Effector memory CD8-positive, alpha-beta T cell (primary cell): ENCODE measurements at regions not wholly inside any gene's neighbourhood (a gene's known extent, or its start where the extent isn't known, plus 50 kb on each side); places are given as distances from the start of the nearest gene placed in this dataset.
"Not testable (repeated sequence)": the region's sequence is repeated elsewhere in the genome, so short reads cannot be mapped to it uniquely, and the experiment has no call there.

Experiments used
- ATAC-seq: fragments of 150-1000 bp; cut with Tn5 transposase; replicated peaks from 2 replicates; pipeline ENCODE4 v1.10.0; 2021; ENCODE audit warnings: mild to moderate bottlenecking, moderate library complexity
- DNase-seq, 3 experiments: peaks; one replicate each; pipeline ENCODE4 v3.0.0; 2021
- H3K27ac Mint-ChIP-seq, 2 donors: one replicate each; pipeline ENCODE4 v1.8.0; 2022; ENCODE audit warnings: mild to moderate bottlenecking in 2 of 2, mixed read lengths in 2 of 2, moderate library complexity in 2 of 2
- H3K27me3 Mint-ChIP-seq, 2 donors: one replicate each; pipeline ENCODE4 v1.8.0; 2022; ENCODE audit warnings: mixed read lengths in 2 of 2
- H3K36me3 Mint-ChIP-seq: one replicate; pipeline ENCODE4 v1.8.0; 2022; ENCODE audit warnings: mild to moderate bottlenecking, moderate library complexity, mixed read lengths; ENCODE audit not compliant: insufficient read depth
- H3K4me1 Mint-ChIP-seq, 2 donors: one replicate each; pipeline ENCODE4 v1.8.0; 2022; ENCODE audit warnings: low read depth in 2 of 2, mixed read lengths in 2 of 2
- H3K4me3 Mint-ChIP-seq, 2 donors: one replicate each; pipeline ENCODE4 v1.8.0; 2022; ENCODE audit warnings: mild to moderate bottlenecking in 2 of 2, mixed read lengths in 2 of 2, moderate library complexity in 2 of 2
- H3K9me3 Mint-ChIP-seq, 2 donors: one replicate each; pipeline ENCODE4 v1.8.0; 2022; ENCODE audit warnings: mixed read lengths in 2 of 2

GRCh38 chr7:87007038-87007437 is 52.4 kb downstream of the ELAPOR2 start:
- ATAC-seq (no peak), DNase-seq (no peak)
- H3K27ac Mint-ChIP-seq, result no peak overlapping the region
- H3K4me1 Mint-ChIP-seq, result peaks cover 7 to 9% of the 10 kb centered on the region in 2 donors
- H3K9me3 Mint-ChIP-seq, result no peaks in the 10 kb centered on the region
- H3K27me3 Mint-ChIP-seq, result no peaks in the 10 kb centered on the region
- no peak overlapping the region for H3K4me3 Mint-ChIP-seq
- no peaks in the 10 kb centered on the region for H3K36me3 Mint-ChIP-seq

- no peaks in the 10 kb centered on the region for H3K9me3 Mint-ChIP-seq
- H3K27me3 Mint-ChIP-seq, result no peaks in the 10 kb centered on the region
- no peak overlapping the region for H3K27ac Mint-ChIP-seq
- peaks cover 7 to 14% of the 10 kb centered on the region in 2 donors for H3K4me1 Mint-ChIP-seq
- DNase-seq, result no peak
- no peak overlapping the region for H3K4me3 Mint-ChIP-seq
- ATAC-seq, result no peak
- H3K36me3 Mint-ChIP-seq, result no peaks in the 10 kb centered on the region
These were observed 54.5 kb downstream of the ELAPOR2 start for GRCh38 chr7:87004956-87005355.

GRCh38 chr7:87003872-87004798 is 55.3 kb downstream of the ELAPOR2 start:
- Mint-ChIP-seq H3K4me1 (peaks cover 7 to 14% of the 10 kb centered on the region in 2 donors), H3K36me3 (no peaks in the 10 kb centered on the region), H3K27ac (peak overlapping the region in 1 of 2 donors; percentile 14), H3K4me3 (peak overlapping the region in 1 of 2 donors; percentile 20), H3K27me3 (no peaks in the 10 kb centered on the region), H3K9me3 (no peaks in the 10 kb centered on the region)
- ATAC-seq (peak; percentile 31), DNase-seq (no peak)

GRCh38 chr7:87001214-87001613 is 58.2 kb downstream of the ELAPOR2 start:
- Mint-ChIP-seq H3K27me3 (peaks cover 0 to 2% of the 10 kb centered on the region in 2 donors), H3K4me3 (no peak overlapping the region)
- no peak for DNase-seq

GRCh38 chr7:87000344-87000743 is 59.1 kb downstream of the ELAPOR2 start:
- no peak for DNase-seq
- H3K27me3 Mint-ChIP-seq, result peaks cover 0 to 6% of the 10 kb centered on the region in 2 donors

More at GRCh38 chr7:87001214-87001613, 58.2 kb downstream of the ELAPOR2 start:
- H3K27ac Mint-ChIP-seq, result no peak overlapping the region
- ATAC-seq, result no peak
- H3K4me1 Mint-ChIP-seq, result peaks cover 7 to 14% of the 10 kb centered on the region in 2 donors
- no peaks in the 10 kb centered on the region for H3K9me3 Mint-ChIP-seq
- no peaks in the 10 kb centered on the region for H3K36me3 Mint-ChIP-seq

GRCh38 chr7:86999750-87000149 is 59.7 kb downstream of the ELAPOR2 start:
- H3K27me3 Mint-ChIP-seq, result peaks cover 0 to 6% of the 10 kb centered on the region in 2 donors
- no peaks in the 10 kb centered on the region for H3K36me3 Mint-ChIP-seq
- ATAC-seq (no peak), DNase-seq (no peak)
- no peak overlapping the region for H3K4me3 Mint-ChIP-seq
- no peak overlapping the region for H3K27ac Mint-ChIP-seq
- H3K4me1 Mint-ChIP-seq, result peaks cover 7 to 14% of the 10 kb centered on the region in 2 donors
- H3K9me3 Mint-ChIP-seq, result no peaks in the 10 kb centered on the region

More at GRCh38 chr7:87000344-87000743, 59.1 kb downstream of the ELAPOR2 start:
- Mint-ChIP-seq H3K9me3 (no peaks in the 10 kb centered on the region), H3K27ac (no peak overlapping the region), H3K4me3 (no peak overlapping the region), H3K4me1 (peaks cover 7 to 14% of the 10 kb centered on the region in 2 donors), H3K36me3 (no peaks in the 10 kb centered on the region)
- ATAC-seq, result no peak

GRCh38 chr7:86995814-86996213 is 63.6 kb downstream of the ELAPOR2 start:
- no peak overlapping the region for H3K4me3 Mint-ChIP-seq
- ATAC-seq (no peak), DNase-seq (no peak)
- H3K27ac Mint-ChIP-seq, result peak overlapping the region in 1 of 2 donors; percentile 3
- H3K36me3 Mint-ChIP-seq, result peaks cover 5% of the 10 kb centered on the region
- no peaks in the 10 kb centered on the region for H3K9me3 Mint-ChIP-seq
- H3K4me1 Mint-ChIP-seq, result peaks cover 0 to 3% of the 10 kb centered on the region in 2 donors
- H3K27me3 Mint-ChIP-seq, result peaks cover 0 to 6% of the 10 kb centered on the region in 2 donors

- H3K36me3 Mint-ChIP-seq, result peaks cover 5% of the 10 kb centered on the region
- DNase-seq (no peak), ATAC-seq (no peak)
- no peaks in the 10 kb centered on the region for H3K4me1 Mint-ChIP-seq
- no peak overlapping the region for H3K4me3 Mint-ChIP-seq
- no peak overlapping the region for H3K27ac Mint-ChIP-seq
- H3K27me3 Mint-ChIP-seq, result peaks cover 0 to 6% of the 10 kb centered on the region in 2 donors
- H3K9me3 Mint-ChIP-seq, result no peaks in the 10 kb centered on the region
These were observed 64.3 kb downstream of the ELAPOR2 start for GRCh38 chr7:86995052-86995725.

- no peak for ATAC-seq
- no peak for DNase-seq
- H3K27me3 Mint-ChIP-seq, result peaks cover 0 to 6% of the 10 kb centered on the region in 2 donors
- H3K36me3 Mint-ChIP-seq, result peaks cover 5% of the 10 kb centered on the region
- no peak overlapping the region for H3K27ac Mint-ChIP-seq
- no peaks in the 10 kb centered on the region for H3K4me1 Mint-ChIP-seq
- no peak overlapping the region for H3K4me3 Mint-ChIP-seq
- no peaks in the 10 kb centered on the region for H3K9me3 Mint-ChIP-seq
These were observed 67.7 kb downstream of the ELAPOR2 start for GRCh38 chr7:86991771-86992191.

- Mint-ChIP-seq H3K4me3 (no peak overlapping the region), H3K27ac (no peak overlapping the region), H3K36me3 (peaks cover 5% of the 10 kb centered on the region), H3K9me3 (no peaks in the 10 kb centered on the region), H3K27me3 (peaks cover 0 to 4% of the 10 kb centered on the region in 2 donors), H3K4me1 (no peaks in the 10 kb centered on the region)
- DNase-seq (no peak), ATAC-seq (no peak)
These were observed 68.2 kb downstream of the ELAPOR2 start for GRCh38 chr7:86991093-86991769.

- H3K4me3 Mint-ChIP-seq, result no peak overlapping the region
- no peak overlapping the region for H3K27ac Mint-ChIP-seq
- DNase-seq, result no peak
- H3K27me3 Mint-ChIP-seq, result no peaks in the 10 kb centered on the region
- peaks cover 2 to 7% of the 10 kb centered on the region in 2 donors for H3K9me3 Mint-ChIP-seq
- no peaks in the 10 kb centered on the region for H3K4me1 Mint-ChIP-seq
- ATAC-seq, result no peak
- peaks cover 5% of the 10 kb centered on the region for H3K36me3 Mint-ChIP-seq
These were observed 70.0 kb downstream of the ELAPOR2 start for GRCh38 chr7:86989407-86989806.

- H3K27me3 Mint-ChIP-seq, H3K4me3 Mint-ChIP-seq, ATAC-seq, H3K9me3 Mint-ChIP-seq, DNase-seq, H3K27ac Mint-ChIP-seq, H3K4me1 Mint-ChIP-seq, H3K36me3 Mint-ChIP-seq: not testable (repeated sequence)
These were observed 71.6 kb downstream of the ELAPOR2 start for GRCh38 chr7:86987834-86988233.

GRCh38 chr7:86987358-86987757 is 72.1 kb downstream of the ELAPOR2 start:
- H3K4me3 Mint-ChIP-seq, H3K9me3 Mint-ChIP-seq, ATAC-seq, H3K27me3 Mint-ChIP-seq, DNase-seq, H3K36me3 Mint-ChIP-seq, H3K4me1 Mint-ChIP-seq, H3K27ac Mint-ChIP-seq: not testable (repeated sequence)
